ENCODE measurements at regions not wholly inside any gene's neighbourhood (a gene's known extent, or its start where the extent isn't known, plus 50 kb on each side); places are given as distances from the start of the nearest gene placed in this dataset.

GRCh38 chr13:75936791-75937190 is 300.7 kb downstream of the LMO7 start:
- no peak for TF ChIP-seq CTCF (conservative IDR thresholded peaks at IDR 0.05; ENCODE audit: low read depth, low read length)
- H3K4me3 ChIP-seq (ENCODE audit: low read length), result no peak overlapping the region
- no peak for DNase-seq (ENCODE audit: low read depth)

- no peak overlapping the region for H3K4me3 ChIP-seq (ENCODE audit: low read length)
- no peak for TF ChIP-seq CTCF (conservative IDR thresholded peaks at IDR 0.05; ENCODE audit: low read depth, low read length)
- no peak for DNase-seq (ENCODE audit: low read depth)
Observed at GRCh38 chr13:75935805-75936204, 299.7 kb downstream of the LMO7 start.

GRCh38 chr13:75934889-75935288 is 298.8 kb downstream of the LMO7 start:
- TF ChIP-seq CTCF (conservative IDR thresholded peaks at IDR 0.05; ENCODE audit: low read depth, low read length), result no peak
- DNase-seq (ENCODE audit: low read depth), result no peak
- no peak overlapping the region for H3K4me3 ChIP-seq (ENCODE audit: low read length)

- DNase-seq (ENCODE audit: low read depth), result no peak
- no peak overlapping the region for H3K4me3 ChIP-seq (ENCODE audit: low read length)
- TF ChIP-seq CTCF (conservative IDR thresholded peaks at IDR 0.05; ENCODE audit: low read depth, low read length), result no peak
Observed at GRCh38 chr13:75932636-75933035, 296.5 kb downstream of the LMO7 start.

- TF ChIP-seq CTCF (conservative IDR thresholded peaks at IDR 0.05; ENCODE audit: low read depth, low read length), result no peak
- DNase-seq (ENCODE audit: low read depth), result no peak
- H3K4me3 ChIP-seq (ENCODE audit: low read length), result no peak overlapping the region
Observed at GRCh38 chr13:75931116-75931515, 295.0 kb downstream of the LMO7 start.

GRCh38 chr13:75929076-75929475 is 292.9 kb downstream of the LMO7 start:
- DNase-seq (ENCODE audit: low read depth), result no peak
- H3K4me3 ChIP-seq (ENCODE audit: low read length), result no peak overlapping the region
- TF ChIP-seq CTCF (conservative IDR thresholded peaks at IDR 0.05; ENCODE audit: low read depth, low read length), result no peak

GRCh38 chr13:75927183-75927669 is 291.1 kb downstream of the LMO7 start:
- no peak for DNase-seq (ENCODE audit: low read depth)
- no peak overlapping the region for H3K4me3 ChIP-seq (ENCODE audit: low read length)
- TF ChIP-seq CTCF (conservative IDR thresholded peaks at IDR 0.05; ENCODE audit: low read depth, low read length), result no peak
